ENCODE measurements at regions not wholly inside any gene's neighbourhood (a gene's known extent, or its start where the extent isn't known, plus 50 kb on each side); places are given as distances from the start of the nearest gene placed in this dataset.

- TF ChIP-seq CTCF (conservative IDR thresholded peaks at IDR 0.05; ENCODE audit: low read length): no peak
- TF ChIP-seq EZH2phosphoT487 (IDR thresholded peaks at IDR 0.05; ENCODE audit: borderline replicate concordance, low read depth, low read length): no peak
These were observed 300.6 kb downstream of the COG6 start for GRCh38 chr13:39956036-39956435.
